ENCODE measurements at regions not wholly inside any gene's neighbourhood (a gene's known extent, or its start where the extent isn't known, plus 50 kb on each side); places are given as distances from the start of the nearest gene placed in this dataset.

DNA sequence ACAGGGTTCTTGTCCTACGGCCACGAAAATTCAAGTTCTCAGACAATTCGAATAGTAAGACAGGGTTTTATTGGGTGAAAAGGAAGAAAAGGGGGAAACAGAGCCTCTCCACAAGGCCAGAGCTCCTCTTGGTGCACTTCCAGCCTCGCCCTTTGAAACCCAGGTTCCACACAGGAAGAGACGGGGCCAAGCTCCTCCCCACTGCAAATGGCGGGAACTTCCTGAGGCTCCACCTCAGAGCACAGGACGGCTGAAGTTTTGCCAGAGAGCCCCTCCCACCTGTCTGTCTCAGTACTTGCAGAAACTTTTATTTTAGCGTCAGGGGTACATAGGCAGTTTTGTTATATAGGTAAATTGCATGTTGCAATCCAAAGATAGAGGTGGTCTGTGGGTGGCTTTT is 165.7 kb upstream of the CDH8 start:
- no peaks in the 10 kb centered on the region for H3K9me2 ChIP-seq (replicated peaks; ENCODE audit: control insufficient read depth, low read length)
- H3K4me2 ChIP-seq (ENCODE audit: low read length), result no peak overlapping the region
- H4K20me1 ChIP-seq (ENCODE audit: control insufficient read depth, insufficient read depth, low read depth, low read length), result no peaks in the 10 kb centered on the region
- H3K36me3 ChIP-seq (ENCODE audit: control insufficient read depth, low read length), result no peaks in the 10 kb centered on the region
- no peaks in the 10 kb centered on the region for H3K79me2 ChIP-seq (ENCODE audit: control insufficient read depth, low read length)
- H3K27me3 ChIP-seq (ENCODE audit: control insufficient read depth, low read length), result no peaks in the 10 kb centered on the region
- H3K4me3 ChIP-seq (ENCODE audit: low read length), result no peak overlapping the region
- TF ChIP-seq CTCF (IDR thresholded peaks at IDR 0.05; ENCODE audit: low read depth, low read length, poor library complexity, severe bottlenecking), result no peak
- no peak for TF ChIP-seq EZH2phosphoT487 (IDR thresholded peaks at IDR 0.05; ENCODE audit: borderline replicate concordance, low read length)
- H3F3A ChIP-seq (ENCODE audit: control insufficient read depth, insufficient read depth), result no peaks in the 10 kb centered on the region
- H3K9me3 ChIP-seq (ENCODE audit: control insufficient read depth, insufficient read depth, low read length), result no peaks in the 10 kb centered on the region
- no peaks in the 10 kb centered on the region for H3K4me1 ChIP-seq (ENCODE audit: control insufficient read depth, low read length)
- no peak overlapping the region for H3K27ac ChIP-seq (ENCODE audit: low read depth, low read length)

GRCh38 chr16:62194828-62195227 is 158.6 kb upstream of the CDH8 start:
- TF ChIP-seq EZH2phosphoT487 (IDR thresholded peaks at IDR 0.05; ENCODE audit: borderline replicate concordance, low read length) (no peak), CTCF (IDR thresholded peaks at IDR 0.05; ENCODE audit: low read depth, low read length, poor library complexity, severe bottlenecking) (peak; percentile 9)
- H3K36me3 ChIP-seq (ENCODE audit: control insufficient read depth, low read length), result no peaks in the 10 kb centered on the region
- no peak overlapping the region for H3K4me3 ChIP-seq (ENCODE audit: low read length)
- H3K4me2 ChIP-seq (ENCODE audit: low read length), result no peak overlapping the region
- H3K9me2 ChIP-seq (replicated peaks; ENCODE audit: control insufficient read depth, low read length), result no peaks in the 10 kb centered on the region
- H3K4me1 ChIP-seq (ENCODE audit: control insufficient read depth, low read length), result no peaks in the 10 kb centered on the region
- H3F3A ChIP-seq (ENCODE audit: control insufficient read depth, insufficient read depth), result no peaks in the 10 kb centered on the region
- no peaks in the 10 kb centered on the region for H3K9me3 ChIP-seq (ENCODE audit: control insufficient read depth, insufficient read depth, low read length)
- H3K79me2 ChIP-seq (ENCODE audit: control insufficient read depth, low read length), result no peaks in the 10 kb centered on the region
- no peak overlapping the region for H3K27ac ChIP-seq (ENCODE audit: low read depth, low read length)
- H3K27me3 ChIP-seq (ENCODE audit: control insufficient read depth, low read length), result no peaks in the 10 kb centered on the region
- H4K20me1 ChIP-seq (ENCODE audit: control insufficient read depth, insufficient read depth, low read depth, low read length), result no peaks in the 10 kb centered on the region

GRCh38 chr16:62190426-62190825 is 154.2 kb upstream of the CDH8 start:
- H3K79me2 ChIP-seq (ENCODE audit: control insufficient read depth, low read length), result no peaks in the 10 kb centered on the region
- H3K9me3 ChIP-seq (ENCODE audit: control insufficient read depth, insufficient read depth, low read length), result no peaks in the 10 kb centered on the region
- no peaks in the 10 kb centered on the region for H3K36me3 ChIP-seq (ENCODE audit: control insufficient read depth, low read length)
- H3K27ac ChIP-seq (ENCODE audit: low read depth, low read length), result no peak overlapping the region
- H3K4me1 ChIP-seq (ENCODE audit: control insufficient read depth, low read length), result no peaks in the 10 kb centered on the region
- no peaks in the 10 kb centered on the region for H3F3A ChIP-seq (ENCODE audit: control insufficient read depth, insufficient read depth)
- TF ChIP-seq EZH2phosphoT487 (IDR thresholded peaks at IDR 0.05; ENCODE audit: borderline replicate concordance, low read length), result no peak
- peak; percentile 56 for TF ChIP-seq CTCF (IDR thresholded peaks at IDR 0.05; ENCODE audit: low read depth, low read length, poor library complexity, severe bottlenecking)
- no peaks in the 10 kb centered on the region for H4K20me1 ChIP-seq (ENCODE audit: control insufficient read depth, insufficient read depth, low read depth, low read length)
- H3K9me2 ChIP-seq (replicated peaks; ENCODE audit: control insufficient read depth, low read length), result no peaks in the 10 kb centered on the region
- no peaks in the 10 kb centered on the region for H3K27me3 ChIP-seq (ENCODE audit: control insufficient read depth, low read length)
- no peak overlapping the region for H3K4me2 ChIP-seq (ENCODE audit: low read length)
- no peak overlapping the region for H3K4me3 ChIP-seq (ENCODE audit: low read length)

All from DOHH2 (cell line).